Sigmoid colon (tissue), 6 donors: ENCODE measurements at regions not wholly inside any gene's neighbourhood (a gene's known extent, or its start where the extent isn't known, plus 50 kb on each side); places are given as distances from the start of the nearest gene placed in this dataset.

Experiments used
- DNase-seq: peaks from one replicate; pipeline ENCODE4 v3.0.0-alpha.2; 2019
- H3K27ac ChIP-seq, 4 donors: fragments of 200-600 bp; sonication (generic); one replicate each; pipeline ENCODE4 v1.5.1; 2016 to 2019; ENCODE audit warnings: mild to moderate bottlenecking in 1 of 4
- H3K27me3 ChIP-seq, 3 donors: fragments of 200-600 bp; sonication (generic); one replicate each; pipeline ENCODE4 v1.5.1; 2019; ENCODE audit warnings: mild to moderate bottlenecking in 1 of 3
- H3K36me3 ChIP-seq, 4 donors: fragments of 200-600 bp; sonication (generic); one replicate each; pipeline ENCODE4 v1.5.1; 2016 to 2019
- H3K4me1 ChIP-seq, 4 donors: fragments of 200-600 bp; sonication (generic); one replicate each; pipeline ENCODE4 v1.5.1; 2017 to 2019
- H3K4me3 ChIP-seq, 4 donors: fragments of 200-600 bp; sonication (generic); one replicate each; pipeline ENCODE4 v1.5.1; 2017 to 2019; ENCODE audit warnings: mild to moderate bottlenecking in 2 of 4, moderate library complexity in 1 of 4
- H3K9me3 ChIP-seq, 4 donors: fragments of 200-600 bp in 3 of 4; sonication (generic) in 3 of 4; one replicate each; pipeline versions ENCODE4 v1.5.1 to v1.6.1; 2013 to 2019
- CTCF ChIP-seq, 4 experiments: fragments of 450-650 bp in 3 of 4; fragments of 200-600 bp in 1 of 4; IDR thresholded peaks; one replicate each; pipeline ENCODE4 v1.5.1; 2016 to 2019; ENCODE audit warnings: antibody characterized with exemption in 4 of 4, mild to moderate bottlenecking in 3 of 4, moderate library complexity in 2 of 4
- EP300 ChIP-seq, 4 donors: sonication (generic); formaldehyde crosslinking; IDR thresholded peaks; one replicate each; pipeline ENCODE4 v1.6.1; 2017; ENCODE audit warnings: antibody characterized with exemption in 4 of 4
- POLR2A ChIP-seq, 2 donors: fragments of 450-650 bp; IDR thresholded peaks; one replicate each; pipeline ENCODE4 v1.6.1; 2016; ENCODE audit warnings: antibody characterized with exemption in 2 of 2, mild to moderate bottlenecking in 2 of 2, moderate library complexity in 2 of 2
- POLR2AphosphoS5 ChIP-seq, 4 donors: sonication (generic); formaldehyde crosslinking; IDR thresholded peaks; one replicate each; pipeline ENCODE4 v1.6.1; 2017; ENCODE audit warnings: antibody characterized with exemption in 4 of 4
- WGBS, 2 donors: extraction: QIAGEN DNeasy Blood & Tissue Kit; methylation state at CpG; one replicate each; pipeline ENCODE4 v1.1.7; 2013; 5-methylcytosine and 5-hydroxymethylcytosine counted together
- intact Hi-C: fragments of 100-400 bp; cut with DNase I; formaldehyde crosslinking; loops from one replicate; pipeline ENCODE4 v1.15.1; 2023
- donor health status: healthy with polysubstance abuse.
- donor health status: healthy.

- H3K36me3 ChIP-seq, result no peaks in the 10 kb centered on the region
- no peak overlapping the region for H3K4me3 ChIP-seq
- intact Hi-C loops, result no loop called here
- TF ChIP-seq EP300 (IDR thresholded peaks at IDR 0.05) (peak in 1 of 4 donors; percentile 46), POLR2A (IDR thresholded peaks at IDR 0.05) (no peak), POLR2AphosphoS5 (IDR thresholded peaks at IDR 0.05) (peak in 3 of 4 donors; percentile 7 to 78 (median 31)), CTCF (IDR thresholded peaks at IDR 0.05) (no peak)
- 54 to 71% methylated on average over 1 of the region's 1 CpG for WGBS, 2 donors
- H3K27ac ChIP-seq, result peak overlapping the region in 2 of 4 donors; percentile 7 to 66
- peaks cover 0 to 20% (median 4%) of the 10 kb centered on the region in 4 donors for H3K4me1 ChIP-seq
- H3K27me3 ChIP-seq, result no peaks in the 10 kb centered on the region
- DNase-seq, result no peak
- peaks cover 0 to 3% (median 0%) of the 10 kb centered on the region in 4 donors for H3K9me3 ChIP-seq
These were observed 107.5 kb downstream of the TMEM170B start for GRCh38 chr6:11645016-11645415.

GRCh38 chr6:11648436-11648775 lies 110.9 kb downstream of the TMEM170B start:
- TF ChIP-seq CTCF (IDR thresholded peaks at IDR 0.05) (no peak), POLR2A (IDR thresholded peaks at IDR 0.05) (no peak), POLR2AphosphoS5 (IDR thresholded peaks at IDR 0.05) (no peak), EP300 (IDR thresholded peaks at IDR 0.05) (no peak)
- intact Hi-C loops, result no loop called here
- WGBS, 2 donors, result 56 to 83% methylated on average over 2 of the region's 2 CpGs

GRCh38 chr6:11648889-11649288 lies 111.3 kb downstream of the TMEM170B start:
- Histone ChIP-seq H3K9me3 (peaks cover 0 to 3% (median 0%) of the 10 kb centered on the region in 4 donors), H3K27ac (no peak overlapping the region), H3K4me3 (no peak overlapping the region), H3K36me3 (no peaks in the 10 kb centered on the region), H3K27me3 (no peaks in the 10 kb centered on the region), H3K4me1 (peaks cover 0 to 34% (median 17%) of the 10 kb centered on the region in 4 donors)
- 97 to 98% methylated on average over 20 of the region's 20 CpGs for WGBS, 2 donors
- TF ChIP-seq POLR2A (IDR thresholded peaks at IDR 0.05) (no peak), POLR2AphosphoS5 (IDR thresholded peaks at IDR 0.05) (no peak), CTCF (IDR thresholded peaks at IDR 0.05) (no peak), EP300 (IDR thresholded peaks at IDR 0.05) (no peak)
- DNase-seq, result no peak
- intact Hi-C loops, result no loop called here

More at GRCh38 chr6:11648436-11648775, 110.9 kb downstream of the TMEM170B start:
- DNase-seq, result no peak
- Histone ChIP-seq H3K36me3 (no peaks in the 10 kb centered on the region), H3K4me1 (peaks cover 0 to 30% (median 12%) of the 10 kb centered on the region in 4 donors), H3K4me3 (no peak overlapping the region), H3K27me3 (no peaks in the 10 kb centered on the region), H3K27ac (no peak overlapping the region), H3K9me3 (peaks cover 0 to 3% (median 0%) of the 10 kb centered on the region in 4 donors)

- Histone ChIP-seq H3K4me3 (no peak overlapping the region), H3K9me3 (peaks cover 0 to 3% (median 0%) of the 10 kb centered on the region in 4 donors), H3K36me3 (no peaks in the 10 kb centered on the region), H3K27ac (peak overlapping the region in 1 of 4 donors; percentile 23), H3K27me3 (no peaks in the 10 kb centered on the region), H3K4me1 (peaks cover 0 to 33% (median 17%) of the 10 kb centered on the region in 4 donors)
- WGBS, 2 donors, result 75 to 84% methylated on average over 7 of the region's 7 CpGs
- intact Hi-C loops, result loop anchor here (5.0 kb wide), 2 partner anchors 43 to 63 kb away; no protein-coding TSS in a partner anchor
- TF ChIP-seq POLR2A (IDR thresholded peaks at IDR 0.05), result no peak
- no peak for TF ChIP-seq EP300 (IDR thresholded peaks at IDR 0.05)
- peak in 1 of 4 donors; percentile 36 for TF ChIP-seq POLR2AphosphoS5 (IDR thresholded peaks at IDR 0.05)
- no peak for DNase-seq
These were observed 112.6 kb downstream of the TMEM170B start for GRCh38 chr6:11650025-11650696.

- 81 to 85% methylated on average over 1 of the region's 1 CpG for whole genome bisulfite sequencing, 2 donors
- intact Hi-C loops, result loop anchor here (5.0 kb wide), 2 partner anchors 43 to 63 kb away; no protein-coding TSS in a partner anchor
- peaks cover 0 to 3% (median 0%) of the 10 kb centered on the region in 4 donors for H3K9me3 ChIP-seq
- H3K27me3 ChIP-seq, result no peaks in the 10 kb centered on the region
- no peak overlapping the region for H3K4me3 ChIP-seq
- TF ChIP-seq EP300 (IDR thresholded peaks at IDR 0.05), result no peak
- no peak for TF ChIP-seq POLR2A (IDR thresholded peaks at IDR 0.05)
- TF ChIP-seq POLR2AphosphoS5 (IDR thresholded peaks at IDR 0.05), result no peak
- TF ChIP-seq CTCF (IDR thresholded peaks at IDR 0.05), result no peak
- no peaks in the 10 kb centered on the region for H3K36me3 ChIP-seq
- peaks cover 0 to 33% (median 16%) of the 10 kb centered on the region in 4 donors for H3K4me1 ChIP-seq
- no peak for DNase-seq
- H3K27ac ChIP-seq, result peak overlapping the region in 1 of 4 donors; percentile 46
These were observed 113.2 kb downstream of the TMEM170B start for GRCh38 chr6:11650711-11651110.
